GM19023 (cell line): ENCODE measurements at regions not wholly inside any gene's neighbourhood (a gene's known extent, or its start where the extent isn't known, plus 50 kb on each side); places are given as distances from the start of the nearest gene placed in this dataset.
"Not testable (repeated sequence)": the region's sequence is repeated elsewhere in the genome, so short reads cannot be mapped to it uniquely, and the experiment has no call there.

Experiments
- ATAC-seq: cut with Tn5 transposase; IDR thresholded peaks from one replicate; pipeline ENCODE4 v1.9.1; 2021; ENCODE audit warnings: mild to moderate bottlenecking, moderate library complexity; ENCODE audit not compliant: unreplicated experiment

DNA sequence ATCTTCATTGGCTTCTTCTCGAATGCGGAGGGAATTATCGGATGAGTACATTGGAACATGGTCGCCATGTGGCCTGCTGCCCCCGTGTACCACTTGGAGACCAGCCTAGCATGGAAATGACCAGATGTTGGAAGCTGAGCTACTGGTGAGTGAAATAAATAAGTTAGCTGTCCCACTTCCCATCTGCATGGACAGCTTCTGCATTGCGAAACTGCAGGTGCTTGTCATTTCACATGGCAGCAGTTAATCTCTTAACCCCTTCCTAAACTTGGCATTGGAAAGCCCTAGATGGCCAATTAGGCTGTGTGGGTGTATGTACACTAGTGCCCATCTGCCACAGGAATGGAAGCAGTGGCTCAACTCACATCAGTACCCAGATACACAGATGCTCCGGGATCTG is 246.6 kb upstream of the IL12B start:
- ATAC-seq: no peak

DNA sequence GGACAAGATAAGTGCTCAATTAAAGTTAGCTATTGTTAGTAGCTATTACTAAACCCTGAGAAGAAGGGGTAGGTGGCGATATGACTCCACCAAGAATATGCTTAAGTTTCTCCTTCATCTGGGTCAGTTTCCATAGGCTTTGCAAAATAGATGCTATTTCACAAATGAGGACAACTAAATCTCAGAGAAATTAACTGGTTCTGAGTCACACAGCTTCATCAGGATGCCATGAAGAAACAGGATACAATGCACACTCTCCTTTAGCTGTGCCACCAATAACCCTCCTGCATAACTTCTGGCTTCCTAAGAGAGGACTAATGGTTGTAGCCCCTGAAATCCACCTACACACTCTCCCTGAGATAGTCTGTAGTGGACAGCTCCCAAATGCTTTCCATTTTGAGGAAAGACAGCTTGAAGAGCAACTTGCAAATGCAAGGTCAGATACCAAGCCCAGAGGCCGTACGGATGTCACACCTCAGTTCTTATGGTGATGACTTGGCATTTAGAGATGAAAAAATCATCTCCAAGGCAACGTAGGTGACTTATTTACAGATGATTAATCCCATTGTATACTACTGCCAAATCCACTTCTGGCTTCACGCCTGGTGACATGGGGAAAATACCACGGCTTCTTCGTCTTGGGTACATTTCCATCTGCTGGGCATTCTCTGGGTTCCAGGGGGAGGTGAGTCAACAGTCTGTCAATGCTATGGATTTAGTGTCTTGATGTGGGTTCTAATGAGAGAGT is 251.4 kb upstream of the IL12B start:
- ATAC-seq: no peak

DNA sequence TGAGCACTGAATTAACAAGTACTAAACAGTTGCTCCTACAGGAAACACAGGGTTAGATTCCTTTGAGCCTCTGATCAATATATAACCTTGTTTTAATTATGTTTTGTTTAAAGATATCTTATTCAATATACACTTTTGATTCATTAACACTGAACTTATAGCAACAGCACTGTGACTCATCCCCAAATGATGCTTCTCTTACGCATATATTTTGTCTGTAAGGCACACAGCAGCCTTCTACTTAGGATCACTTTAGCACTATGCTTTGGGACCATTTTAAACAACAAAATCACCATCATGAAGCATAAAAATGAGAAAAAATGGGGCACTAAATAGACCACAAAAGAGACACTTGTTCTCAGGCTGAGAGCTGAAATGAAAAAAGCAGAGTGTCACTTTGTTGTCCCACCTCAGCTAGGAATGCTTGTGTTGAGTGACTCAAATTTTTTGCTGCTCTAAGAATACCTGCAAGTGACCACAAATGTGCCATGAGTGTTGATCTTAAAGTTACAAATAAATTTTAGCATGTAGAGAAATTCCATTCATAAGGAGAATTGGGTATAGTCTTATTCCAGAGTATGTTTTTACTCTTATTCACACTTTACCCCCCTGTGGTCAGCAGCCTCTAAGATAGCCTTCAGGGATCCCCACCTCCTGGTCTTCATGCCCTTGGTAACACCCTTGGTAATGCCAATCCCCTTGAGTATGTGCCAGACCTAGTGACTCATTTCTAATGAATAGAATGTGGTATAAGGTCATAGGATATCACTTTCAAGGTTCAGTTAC is 252.7 kb upstream of the IL12B start:
- no peak for ATAC-seq

DNA sequence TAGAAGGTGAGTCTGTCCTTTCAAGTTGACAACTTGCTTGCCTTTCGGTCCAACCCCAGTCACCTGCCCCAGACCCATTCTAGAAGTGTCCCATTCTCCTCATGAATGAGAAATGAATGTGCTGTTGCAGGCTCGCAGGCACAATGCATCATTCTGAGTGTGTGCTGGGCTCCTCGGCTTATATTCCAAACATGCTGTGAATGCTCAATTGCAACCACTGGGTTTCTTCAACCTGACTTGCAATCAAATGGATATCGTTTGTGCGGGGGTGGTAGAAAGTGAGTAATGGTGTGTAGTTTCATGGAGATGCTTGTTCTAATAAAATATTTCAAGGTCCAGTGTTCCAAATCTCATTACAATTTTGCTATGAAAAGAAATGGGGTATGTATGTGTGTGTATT is 256.6 kb upstream of the IL12B start:
- no peak for ATAC-seq

DNA sequence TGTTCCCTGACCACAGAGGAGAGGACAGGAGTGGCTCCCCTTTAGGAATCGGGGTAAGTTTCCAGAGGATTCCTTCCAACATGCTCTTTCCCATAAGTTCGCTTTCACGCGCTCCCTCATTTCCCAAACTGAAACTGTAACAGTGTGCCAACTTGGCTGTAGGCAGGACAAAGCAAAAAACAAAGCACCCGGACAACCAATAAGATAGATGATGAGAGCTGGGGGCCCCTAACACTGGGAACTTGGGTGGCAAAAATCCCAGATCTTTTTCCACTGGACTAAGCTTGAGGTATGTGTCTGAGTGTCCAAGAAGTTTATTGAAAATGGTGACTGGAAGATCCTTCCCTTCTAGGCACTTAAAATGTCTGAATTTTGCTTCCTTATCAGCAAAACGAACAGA is 258.7 kb upstream of the IL12B start:
- ATAC-seq: no peak

DNA sequence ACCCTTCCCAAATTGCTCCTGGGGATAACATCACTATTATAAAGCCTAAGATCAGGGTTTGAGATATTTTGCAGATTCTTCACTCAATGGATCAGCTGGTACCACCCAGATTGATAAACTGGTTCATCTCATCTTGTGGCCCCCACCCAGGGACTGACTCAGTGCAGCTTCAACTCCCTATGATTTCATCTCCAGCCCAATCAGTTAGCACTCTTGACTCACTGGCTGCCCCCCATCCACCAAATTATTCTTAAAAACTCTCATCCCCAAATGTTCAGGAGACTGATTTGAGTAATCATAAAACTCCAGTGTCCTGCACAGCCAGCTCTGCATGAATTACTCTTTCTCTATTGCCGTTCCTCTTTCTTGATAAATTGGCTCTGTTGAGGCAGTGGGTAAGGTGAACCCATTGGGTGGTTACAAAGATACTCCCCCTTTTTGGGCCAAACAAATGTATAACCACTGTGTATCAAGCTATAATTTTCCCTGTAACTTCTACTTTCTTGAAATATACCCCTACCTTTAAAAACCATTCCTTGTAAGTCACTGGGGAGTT is 263.3 kb upstream of the IL12B start:
- ATAC-seq: no peak

DNA sequence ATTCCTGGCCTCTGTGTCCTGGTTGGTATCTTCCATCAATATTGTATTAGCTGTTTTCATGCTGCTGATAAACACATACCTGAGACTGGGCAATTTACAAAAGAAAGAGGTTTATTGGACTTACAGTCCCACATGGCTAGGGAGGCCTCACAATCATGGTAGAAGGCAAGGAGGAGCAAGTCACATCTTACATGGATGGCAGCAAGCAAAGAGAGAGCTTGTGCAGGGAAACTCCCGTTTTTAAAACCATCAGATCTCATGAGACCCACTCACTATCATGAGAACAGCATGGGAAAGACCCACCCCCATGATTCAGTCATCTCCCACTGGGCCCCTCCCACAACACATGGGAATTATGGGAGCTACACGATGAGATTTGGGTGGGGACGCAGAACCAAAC is 265.3 kb upstream of the IL12B start:
- ATAC-seq: not testable (repeated sequence)

DNA sequence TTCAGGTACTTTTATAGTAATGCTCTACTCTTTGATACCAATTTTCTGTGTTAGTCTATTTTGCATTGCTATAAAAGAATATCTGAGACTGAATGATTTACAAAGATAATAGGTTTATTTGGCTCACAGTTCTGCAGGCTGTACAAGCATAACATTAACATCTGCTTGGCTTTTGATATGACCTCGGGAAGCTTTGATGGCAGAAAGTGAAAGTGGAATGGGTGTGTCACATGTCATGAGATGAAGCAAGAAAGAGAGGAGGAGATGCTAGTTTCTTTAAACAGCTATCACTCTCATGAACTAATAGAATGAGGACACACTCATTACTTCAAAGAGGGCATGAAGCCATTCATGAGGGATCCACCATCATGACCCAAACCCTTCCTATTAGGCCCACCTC is 270.9 kb upstream of the IL12B start:
- no peak for ATAC-seq

DNA sequence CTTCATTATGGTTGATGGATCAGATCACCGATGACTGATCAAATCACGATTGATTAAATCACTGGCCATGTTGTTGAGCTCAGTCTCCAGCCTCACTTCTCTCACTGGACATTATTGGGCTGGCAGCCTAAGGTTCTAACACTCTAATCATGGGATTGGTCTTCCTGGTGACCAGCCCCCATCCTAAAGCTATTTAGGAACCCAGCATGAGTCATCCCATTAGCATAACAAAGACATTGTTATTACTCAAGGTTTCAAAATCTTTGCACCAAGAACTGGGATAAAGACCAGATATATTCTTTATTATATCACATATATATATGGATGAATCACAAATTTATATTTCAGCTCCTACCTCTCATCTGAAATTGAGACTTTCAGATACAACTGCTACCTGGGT is 272.1 kb upstream of the IL12B start:
- no peak for ATAC-seq

DNA sequence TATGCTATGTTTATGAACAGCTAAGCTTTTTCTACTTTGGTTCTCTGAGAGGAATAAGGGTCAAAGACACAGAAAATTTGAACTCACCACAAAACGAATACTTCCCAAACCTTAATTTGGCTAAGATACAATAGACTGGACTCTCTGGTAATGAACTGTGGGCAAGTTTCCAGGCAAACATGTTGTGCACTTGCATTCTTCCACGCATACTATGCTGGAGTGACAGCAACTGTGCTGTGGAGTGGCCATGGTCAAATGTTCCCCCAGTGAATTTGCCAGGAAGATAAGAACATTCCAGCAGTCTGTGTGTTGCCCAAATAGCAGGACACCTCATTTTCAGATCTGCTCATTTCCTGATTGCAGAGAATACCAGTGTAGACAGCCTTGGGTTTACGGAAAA is 275.3 kb upstream of the IL12B start:
- ATAC-seq: no peak

DNA sequence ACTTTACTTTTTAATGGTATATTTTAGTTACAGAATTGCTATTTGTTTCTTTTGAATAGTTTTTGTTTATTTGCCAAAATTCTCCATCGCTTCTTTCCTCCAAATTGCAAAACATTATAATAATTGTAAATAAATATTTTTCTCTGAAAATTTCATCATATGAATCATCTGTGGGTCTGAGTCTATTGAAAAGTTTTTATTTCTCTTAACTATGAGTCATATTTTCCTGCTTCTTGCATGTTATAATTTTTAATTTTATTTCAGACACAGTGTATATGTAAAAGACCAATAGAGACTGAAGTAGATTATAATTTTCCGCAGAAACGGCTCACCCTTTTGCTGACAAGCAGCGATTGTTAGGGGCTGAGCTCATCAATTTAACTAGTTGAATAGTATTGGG is 279.1 kb upstream of the IL12B start:
- no peak for ATAC-seq

DNA sequence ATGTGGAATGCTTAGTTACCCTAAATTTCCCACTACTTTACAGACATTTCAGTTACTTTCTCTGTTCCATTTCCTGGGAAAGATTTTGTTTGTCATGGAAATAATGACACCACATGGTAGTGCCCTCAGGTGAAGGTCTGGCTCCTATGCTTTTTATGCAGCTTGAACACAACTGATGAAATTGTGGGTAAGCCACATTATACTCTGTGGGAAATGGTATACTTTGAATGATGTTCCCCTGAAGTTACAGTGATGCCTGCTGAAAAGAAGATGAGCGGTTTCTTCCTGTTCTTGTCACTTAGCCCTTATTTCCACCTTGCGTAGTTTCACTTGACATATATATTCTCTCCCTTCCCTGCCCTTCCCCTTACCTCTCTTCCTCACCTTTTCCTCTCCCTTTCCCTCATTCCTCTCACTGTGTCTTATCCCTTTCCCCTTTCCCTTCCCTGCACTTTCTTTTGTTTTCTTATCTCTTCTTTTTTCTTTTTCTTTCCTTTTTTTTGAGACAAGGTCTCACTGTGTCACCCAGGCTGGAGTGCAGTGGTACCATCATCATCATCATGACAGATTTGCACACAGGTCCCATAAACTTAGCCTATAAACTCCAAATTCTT is 280.8 kb upstream of the IL12B start:
- ATAC-seq: no peak

DNA sequence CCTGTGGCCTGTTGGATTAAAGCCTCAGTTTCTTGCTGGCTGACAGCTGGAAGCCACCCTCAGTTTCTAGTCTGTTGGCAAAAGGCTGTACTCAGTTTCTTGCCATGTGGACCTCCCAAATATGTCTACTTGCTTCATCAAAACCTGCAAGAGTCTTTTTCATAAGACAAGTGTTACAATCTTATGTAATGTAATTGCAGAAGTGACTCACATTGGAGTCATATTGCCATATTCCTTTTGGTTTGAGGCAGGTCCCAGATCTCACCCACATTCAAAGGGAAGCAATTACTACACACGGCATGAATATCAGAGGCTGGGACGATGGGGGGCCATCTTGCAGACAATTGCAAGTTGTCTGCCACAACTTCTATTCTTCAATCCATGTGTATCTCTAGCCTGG is 286.7 kb upstream of the IL12B start:
- ATAC-seq: no peak

DNA sequence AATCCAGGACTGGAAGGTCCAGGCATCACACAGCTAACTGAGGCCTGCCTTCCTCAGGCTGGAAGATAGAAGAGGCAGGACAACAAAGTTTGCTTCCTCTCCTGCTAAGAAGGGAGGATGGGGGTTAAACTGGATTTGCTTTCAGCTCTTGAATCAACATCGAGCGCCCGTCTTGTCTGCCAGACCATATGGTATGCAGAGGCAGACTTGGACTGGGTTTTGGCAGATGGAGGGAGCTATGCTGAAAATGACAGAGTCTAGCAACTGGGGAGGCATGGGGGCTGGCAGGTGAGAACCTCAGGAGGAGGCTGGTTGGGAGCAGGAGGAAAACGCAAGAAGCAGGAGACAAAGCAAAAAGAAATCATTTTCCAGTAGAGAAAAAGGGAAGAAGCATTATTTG is 289.5 kb upstream of the IL12B start:
- no peak for ATAC-seq

DNA sequence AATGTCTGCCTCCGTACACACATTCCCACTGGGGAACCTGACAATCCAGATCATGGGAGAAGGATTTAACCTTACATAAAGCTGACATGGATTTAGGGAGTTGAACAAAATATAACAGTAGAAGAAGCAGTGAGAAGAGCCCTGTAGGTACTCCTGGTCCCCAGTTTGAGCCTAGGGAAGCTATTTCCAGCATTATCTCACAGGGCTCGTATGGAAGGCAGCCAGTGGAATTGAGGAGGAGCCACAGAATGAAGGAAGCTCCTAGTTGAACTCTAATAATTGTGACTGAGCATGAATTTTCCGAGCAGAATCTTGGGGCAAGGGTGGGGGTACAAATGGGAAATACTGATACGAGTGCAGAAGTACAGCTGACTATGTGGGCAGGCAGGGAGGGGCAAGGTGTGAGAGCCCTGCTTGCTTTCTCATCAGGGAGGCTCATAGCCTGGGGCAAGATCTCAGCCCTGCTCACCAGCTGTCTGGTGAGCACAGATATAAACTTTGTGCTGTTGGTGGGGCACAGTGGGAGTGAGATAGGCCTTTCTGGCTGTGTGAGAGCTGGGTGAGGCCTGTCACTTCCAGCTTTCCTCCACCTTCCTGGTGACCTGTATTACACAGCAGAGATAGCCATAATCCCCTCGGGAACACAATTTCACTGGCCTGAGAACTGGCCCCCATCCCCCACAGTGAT is 290.7 kb upstream of the IL12B start:
- ATAC-seq: no peak

DNA sequence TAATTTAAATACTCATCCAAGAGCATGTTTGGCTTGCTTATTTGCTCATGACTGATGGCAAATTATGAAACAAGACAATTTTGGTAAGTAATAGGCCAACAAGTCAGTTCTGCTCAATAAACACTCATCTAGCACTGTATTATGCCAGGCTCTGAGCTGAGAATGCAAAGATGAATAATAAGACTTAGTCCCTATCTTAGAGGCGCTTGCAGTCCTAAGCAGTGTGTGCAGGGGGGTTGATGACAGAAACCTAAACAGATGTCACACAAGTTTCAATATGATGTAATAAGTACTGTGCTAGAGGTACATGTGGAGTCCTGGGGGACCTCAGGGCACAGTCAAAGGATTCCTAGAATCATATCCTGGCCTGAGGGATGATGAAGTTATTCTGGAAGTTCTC is 287.6 kb upstream of the ADRA1B start:
- no peak for ATAC-seq

DNA sequence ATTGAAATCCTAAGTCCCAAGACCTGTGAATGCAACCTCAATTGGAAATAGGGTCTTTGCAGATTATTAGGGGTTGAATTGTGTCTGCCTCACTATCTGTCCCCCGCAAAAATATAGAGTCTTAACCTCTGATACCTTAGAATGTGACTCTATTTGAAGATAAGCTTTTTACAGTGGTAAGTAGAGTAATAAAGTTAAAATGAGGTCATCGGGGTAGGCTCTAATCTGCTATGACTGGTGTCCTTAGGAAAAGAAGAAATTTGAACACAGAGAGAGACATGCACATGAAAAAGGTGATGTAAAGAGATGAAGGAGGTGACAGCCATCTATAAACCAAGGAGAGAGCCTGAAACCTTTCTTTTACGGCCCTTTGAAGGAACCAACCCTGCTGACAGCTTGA is 287.1 kb upstream of the ADRA1B start:
- ATAC-seq: no peak

DNA sequence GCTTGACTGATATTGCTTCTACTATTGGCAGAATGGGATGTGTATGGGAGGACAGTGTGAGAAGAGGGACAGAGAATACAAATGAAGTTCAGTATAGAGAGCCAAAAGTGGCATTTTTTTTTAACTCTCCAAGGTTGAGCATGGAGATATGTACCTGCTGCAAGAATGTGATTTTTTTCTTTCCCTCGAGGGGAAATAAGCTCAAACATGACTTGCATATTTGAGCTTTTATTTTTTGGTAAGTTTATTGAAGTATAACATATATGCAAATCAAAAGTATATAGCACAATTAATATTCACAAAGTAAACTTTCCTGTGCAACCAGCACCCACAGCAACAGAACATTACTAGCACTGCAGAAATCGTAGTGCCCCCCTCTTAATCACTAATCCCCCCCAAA is 285.7 kb upstream of the ADRA1B start:
- no peak for ATAC-seq

DNA sequence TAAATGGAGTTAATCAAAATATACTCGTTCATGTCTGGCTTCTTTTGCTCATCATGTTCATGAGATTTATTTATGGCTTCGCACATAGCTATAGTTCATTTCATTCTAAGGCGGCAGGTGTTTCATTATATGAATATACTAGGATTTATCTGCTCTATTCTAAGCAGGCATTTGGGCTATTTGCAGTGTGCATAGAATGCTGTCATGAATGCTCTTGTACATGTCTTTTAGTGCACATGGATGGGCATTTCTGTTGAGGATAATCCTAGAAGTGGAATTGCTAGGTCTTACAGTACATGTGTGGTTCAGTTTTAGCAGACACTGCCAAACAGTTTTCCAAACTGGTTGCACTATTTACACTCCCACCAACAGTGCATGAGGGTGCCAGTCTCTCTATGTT is 285.3 kb upstream of the ADRA1B start:
- no peak for ATAC-seq

DNA sequence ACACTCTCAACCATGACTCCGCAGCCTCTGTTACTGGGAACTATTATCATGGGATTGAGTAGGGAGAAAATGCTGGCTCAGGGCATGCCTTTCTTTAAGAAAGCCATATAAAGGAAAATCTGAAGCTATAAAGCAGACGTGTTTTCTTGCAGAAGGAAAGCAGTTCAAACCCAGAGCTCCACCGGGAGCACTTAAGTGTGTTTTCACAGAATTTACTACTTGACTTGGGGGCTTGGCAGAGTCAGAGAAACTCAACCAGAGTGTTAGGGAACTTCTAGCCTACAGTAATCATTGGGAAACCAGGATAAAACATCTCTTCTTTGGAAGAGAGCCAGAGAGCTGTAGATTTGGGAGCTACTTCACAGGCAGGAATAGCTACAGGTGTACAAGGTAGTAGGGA is 283.4 kb upstream of the ADRA1B start:
- no peak for ATAC-seq

DNA sequence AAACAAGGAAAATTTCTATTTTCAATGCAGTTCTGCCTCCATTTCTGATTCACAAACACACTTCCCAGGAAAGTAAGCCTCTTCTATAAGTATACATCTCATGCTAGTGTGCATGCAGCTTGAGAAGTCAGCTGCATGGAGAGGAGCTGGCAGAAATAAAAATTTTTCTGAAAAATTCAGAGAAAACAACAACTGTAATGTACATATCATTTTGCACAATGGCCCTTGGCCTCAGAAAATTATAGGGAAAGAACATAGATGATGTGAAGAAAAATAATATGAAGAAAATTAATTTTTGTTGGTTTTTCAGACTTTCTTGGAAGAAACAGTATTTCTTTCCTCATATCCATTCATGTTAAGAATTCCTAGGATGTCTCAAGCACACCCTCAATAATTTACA is 277.8 kb upstream of the ADRA1B start:
- no peak for ATAC-seq
